Stimulated activated CD4-positive, alpha-beta T cell treated with anti-CD3 and anti-CD28 coated beads, Interleukin-2, amount 100 ng/mL, for 24 hours (primary cell): ENCODE measurements at regions not wholly inside any gene's neighbourhood (a gene's known extent, or its start where the extent isn't known, plus 50 kb on each side); places are given as distances from the start of the nearest gene placed in this dataset.
"Not testable (repeated sequence)": the region's sequence is repeated elsewhere in the genome, so short reads cannot be mapped to it uniquely, and the experiment has no call there.

Experiments used
- DNase-seq, 2 donors: peaks; one replicate each; pipeline ENCODE4 v3.0.0-alpha.2; 2020

DNA sequence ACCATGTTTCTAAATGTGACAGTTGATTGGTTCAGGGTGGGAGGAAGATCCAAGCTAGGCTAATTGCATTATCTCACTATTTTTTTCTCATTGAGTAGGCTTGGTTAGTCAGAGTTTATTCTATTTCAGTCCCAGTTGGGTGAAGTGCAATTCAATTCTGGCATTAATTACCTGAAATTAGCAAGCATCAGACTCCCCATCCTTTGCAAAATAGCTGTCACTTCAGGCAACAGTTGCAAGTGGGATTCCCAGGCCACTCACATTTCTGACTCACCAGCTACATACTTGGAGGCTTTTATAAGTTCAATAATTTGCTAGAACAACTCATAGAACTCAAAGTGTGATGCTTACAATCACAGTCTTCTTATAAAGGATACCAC lies 155.8 kb upstream of the HAND2 start:
- DNase-seq, result no peak

DNA sequence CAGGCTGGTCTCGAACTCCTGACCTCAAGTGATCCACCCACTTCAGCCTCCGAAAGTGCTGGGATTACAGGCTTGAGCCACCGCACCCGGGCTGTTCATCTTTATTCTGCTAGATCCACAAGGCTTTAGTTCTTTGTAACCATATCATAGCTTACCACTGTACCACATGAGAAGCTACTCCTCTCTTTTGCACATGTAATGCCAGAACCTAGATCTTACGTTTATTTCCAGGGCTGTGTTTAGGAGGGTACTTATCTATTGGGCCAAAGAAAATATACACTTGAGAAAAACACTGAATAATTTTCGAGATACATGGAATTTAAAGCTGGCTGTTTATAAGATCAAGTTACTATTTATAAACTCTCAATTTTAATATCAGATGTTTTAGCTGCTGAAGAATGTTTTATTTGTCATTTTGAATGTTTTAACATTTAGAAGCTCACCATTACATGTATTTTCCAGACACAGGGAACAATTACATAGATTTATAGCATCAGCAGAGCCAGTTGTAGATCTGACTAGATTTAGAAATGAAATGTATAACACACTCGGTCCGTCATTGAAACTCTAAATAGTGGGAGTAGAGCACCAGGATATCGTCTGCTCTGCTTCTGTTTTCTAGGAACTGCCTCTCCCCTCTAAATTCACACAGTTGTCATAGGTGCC lies 155.3 kb upstream of the HAND2 start:
- DNase-seq, result no peak

DNA sequence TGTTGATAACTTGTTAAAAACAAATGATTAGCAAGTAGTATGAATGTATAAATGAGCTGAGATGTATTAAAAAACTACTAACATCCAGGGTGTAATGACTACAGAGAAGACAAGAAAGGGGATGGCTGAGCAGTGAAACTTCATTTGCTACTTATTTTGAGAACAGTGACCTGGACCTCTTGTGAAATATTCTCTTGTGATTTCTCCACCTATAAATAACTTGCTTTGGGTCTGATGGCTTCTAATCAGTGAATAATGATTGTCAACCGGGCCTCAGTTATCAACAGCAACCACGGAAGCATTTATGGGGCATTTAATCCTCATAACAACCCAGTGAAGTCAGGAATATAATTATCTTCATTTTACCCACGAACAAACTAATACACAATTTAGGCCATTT lies 154.2 kb upstream of the HAND2 start:
- no peak for DNase-seq

DNA sequence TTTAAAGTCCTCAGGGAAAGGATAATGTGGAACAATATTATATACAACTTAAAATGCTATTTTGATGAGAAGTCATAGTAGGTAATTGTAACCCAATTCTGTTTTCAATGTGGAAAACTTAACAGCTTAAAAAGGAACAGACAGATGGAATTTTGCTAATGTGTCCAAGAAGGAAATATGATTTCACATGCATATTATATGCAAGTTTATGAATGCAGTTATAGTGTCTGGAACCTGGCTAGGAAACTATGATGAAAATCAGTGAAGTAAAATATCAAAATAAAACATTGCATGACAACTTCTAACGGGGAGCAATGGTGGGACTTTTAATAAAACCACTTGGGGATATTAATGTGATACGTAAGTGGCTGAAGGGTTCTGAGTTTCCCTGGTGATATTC lies 152.6 kb upstream of the HAND2 start:
- DNase-seq, result no peak

DNA sequence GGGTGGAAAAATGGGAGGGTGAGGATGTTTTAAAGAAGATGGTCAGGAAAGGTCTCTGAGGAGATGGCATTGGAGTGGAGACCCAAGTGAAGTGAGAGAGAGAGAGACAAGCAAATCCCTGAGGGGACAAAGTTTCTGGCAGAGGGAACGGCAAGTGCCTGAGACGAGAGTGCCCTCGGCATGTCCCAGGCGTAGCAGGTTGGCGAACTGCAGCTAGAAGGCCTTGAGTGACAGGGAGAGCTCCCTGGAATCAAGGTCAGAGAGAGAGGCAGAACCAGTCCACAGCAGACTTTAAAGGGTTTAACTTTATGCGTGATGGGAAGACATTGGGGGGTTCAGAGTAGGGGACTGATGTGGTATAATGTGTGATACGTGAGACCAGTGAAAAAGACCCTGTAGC lies 150.2 kb upstream of the HAND2 start:
- DNase-seq, result no peak

DNA sequence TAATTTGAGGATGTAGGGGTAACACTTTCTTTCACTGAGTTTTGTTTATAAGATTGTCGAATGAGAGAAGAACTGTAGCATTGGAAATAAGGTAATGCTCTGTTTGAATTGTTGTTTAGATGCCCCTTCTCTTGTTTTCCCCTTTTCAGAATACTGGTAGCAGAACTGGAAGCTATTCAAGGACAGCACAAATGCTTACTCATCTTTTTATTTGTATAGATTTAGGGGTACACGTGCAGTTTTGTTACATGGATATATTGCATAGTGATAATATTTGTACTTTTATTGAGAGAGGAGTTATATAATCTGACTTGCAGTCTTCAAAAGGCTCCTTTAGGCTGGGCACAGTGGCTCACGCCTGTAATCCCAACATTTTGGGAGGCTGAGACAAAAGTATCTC lies 145.4 kb upstream of the HAND2 start:
- no peak for DNase-seq

DNA sequence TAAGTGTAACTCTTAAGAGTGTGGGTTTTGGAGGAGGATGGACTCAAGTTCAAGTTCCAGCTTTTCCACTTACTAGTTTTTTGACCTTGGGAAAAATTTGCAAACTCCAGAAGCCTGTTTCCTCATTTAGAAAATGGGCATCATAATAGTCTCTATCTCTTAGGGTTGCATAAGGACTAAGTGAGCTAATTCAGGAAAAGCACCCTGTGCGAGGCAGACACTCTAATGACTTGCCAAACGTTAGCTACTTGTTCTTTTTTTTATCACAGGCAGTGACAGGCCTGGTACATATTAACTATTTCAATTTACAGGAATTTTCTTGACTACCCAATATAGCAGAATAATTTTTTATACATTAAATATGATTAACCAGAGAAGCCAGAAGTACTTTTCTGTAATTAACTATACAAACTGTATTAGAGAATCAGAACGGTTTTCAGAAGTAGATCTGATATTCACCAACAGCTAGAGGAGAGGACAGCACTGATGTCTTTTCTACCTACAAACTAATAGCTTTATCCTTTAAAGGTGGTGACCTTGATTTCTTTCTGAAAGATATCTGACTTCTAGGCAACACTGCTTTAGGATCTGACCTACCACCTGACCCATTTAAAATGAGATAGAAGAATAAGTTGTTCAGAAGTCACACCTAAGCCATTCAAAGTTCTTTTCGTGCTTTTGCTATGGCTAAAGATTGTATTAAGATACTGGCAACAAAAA lies 139.6 kb upstream of the HAND2 start:
- no peak for DNase-seq

DNA sequence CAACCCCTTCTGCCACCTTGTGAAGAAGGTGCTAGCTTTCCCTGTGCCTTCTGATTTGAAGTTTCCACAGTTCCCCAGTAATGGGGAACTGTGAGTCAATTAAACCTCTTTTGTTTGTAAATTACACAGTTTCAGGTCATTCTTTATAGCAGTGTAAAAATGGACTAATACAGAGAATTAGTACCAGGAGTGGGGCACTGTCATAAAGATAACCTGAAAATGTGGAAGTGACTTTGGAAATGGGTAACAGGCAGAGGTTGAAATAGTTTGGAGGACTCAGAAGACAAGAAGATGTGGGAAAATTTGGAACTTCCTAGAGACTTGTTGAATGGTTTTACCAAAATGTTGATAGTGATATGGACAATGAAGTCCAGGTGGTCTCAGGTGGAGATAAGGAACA lies 131.0 kb upstream of the HAND2 start:
- no peak for DNase-seq

DNA sequence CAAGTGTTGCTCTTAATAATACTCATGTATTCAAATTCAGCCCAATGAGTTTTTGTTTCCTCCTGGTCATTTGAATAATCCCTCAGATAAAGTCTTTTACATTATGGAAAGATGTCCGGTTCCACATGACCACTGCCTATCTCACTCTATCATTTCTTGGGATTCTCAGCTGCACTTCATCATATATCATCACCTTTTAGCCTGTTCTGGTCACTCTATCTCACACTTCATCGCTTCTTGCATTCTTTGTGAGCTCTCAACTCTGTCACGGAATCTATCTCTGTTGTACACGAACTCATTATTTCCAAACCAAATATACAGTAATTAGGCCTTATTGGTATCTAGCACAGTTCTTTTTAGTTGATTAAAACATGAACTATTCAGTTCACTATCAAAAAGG lies 126.9 kb upstream of the HAND2 start:
- DNase-seq, result no peak

DNA sequence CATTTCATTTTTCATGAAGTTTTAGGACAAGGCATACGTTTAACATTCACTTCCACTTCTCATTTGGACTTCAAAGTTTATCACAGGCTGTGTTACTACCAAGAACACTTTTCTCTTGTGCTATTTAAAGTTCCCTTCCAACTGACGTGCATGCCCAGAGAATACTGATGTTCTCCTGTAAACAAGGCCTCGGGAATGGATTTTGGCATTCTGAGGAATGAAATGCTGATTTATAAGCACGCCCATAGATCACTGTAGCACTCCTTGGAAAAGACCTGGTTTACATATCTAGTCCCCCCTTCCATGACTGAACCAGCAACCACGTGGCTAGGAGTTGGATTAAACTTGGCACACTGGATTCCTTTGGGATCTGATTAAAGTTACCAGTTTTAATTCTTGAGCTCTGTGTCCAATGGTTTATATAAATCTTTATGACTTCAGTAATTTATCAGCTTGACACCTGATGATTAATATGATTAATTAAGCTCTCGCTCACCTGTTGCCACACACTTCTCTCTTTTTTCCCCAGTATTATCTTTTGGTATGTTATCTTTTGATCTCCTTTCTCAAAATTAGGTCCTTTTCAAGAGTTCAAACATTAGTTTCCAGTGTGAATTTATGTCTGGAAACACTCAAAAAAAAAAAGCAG lies 122.4 kb upstream of the HAND2 start:
- DNase-seq, result no peak

DNA sequence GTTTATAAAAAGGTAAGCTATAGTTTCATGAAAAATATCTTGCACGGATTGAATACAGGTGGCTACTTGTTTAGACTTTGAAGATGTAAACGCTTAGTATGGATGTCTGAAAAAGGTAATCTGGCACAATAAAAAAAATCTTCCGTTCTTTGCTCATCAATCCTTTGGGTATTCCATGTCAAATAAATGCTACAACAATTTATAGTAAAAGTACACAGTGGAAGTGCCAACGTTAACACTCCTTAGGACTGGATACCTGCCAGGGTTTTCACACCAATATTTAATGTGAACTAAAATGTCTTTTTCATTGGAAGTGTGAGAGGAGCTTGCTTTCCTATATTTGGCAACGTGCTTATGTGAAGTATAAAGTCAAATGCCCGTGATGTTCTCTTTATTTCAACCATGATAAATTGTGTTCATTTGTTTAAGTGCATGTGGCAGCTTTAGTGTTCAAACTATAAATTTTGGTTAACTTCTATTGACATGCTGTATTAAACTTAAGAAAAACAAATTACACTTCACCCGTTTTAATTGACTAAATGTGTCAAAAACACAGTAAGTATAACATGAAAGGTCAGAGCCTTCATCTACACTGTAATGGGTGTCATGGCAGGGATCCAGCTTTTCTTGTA lies 121.7 kb upstream of the HAND2 start:
- no peak for DNase-seq

DNA sequence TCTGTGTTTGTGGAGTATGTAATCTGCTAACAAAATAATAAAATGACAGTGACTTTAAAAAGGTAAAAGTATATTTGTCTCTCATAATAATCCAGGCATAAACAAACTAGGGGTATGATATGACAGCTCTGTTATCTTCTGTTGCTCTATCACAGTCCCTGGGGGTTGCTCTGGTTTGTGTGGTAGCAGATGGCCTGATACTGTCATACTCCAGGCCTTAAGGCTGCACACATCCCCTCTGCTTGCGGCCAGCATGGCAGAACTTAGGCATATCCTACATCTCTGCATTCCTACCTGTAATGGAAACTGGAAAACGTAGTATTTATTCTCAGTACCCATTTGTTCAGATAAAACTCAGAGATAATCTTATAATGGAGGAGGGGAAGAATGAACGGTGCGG lies 117.9 kb upstream of the HAND2 start:
- DNase-seq, result no peak

DNA sequence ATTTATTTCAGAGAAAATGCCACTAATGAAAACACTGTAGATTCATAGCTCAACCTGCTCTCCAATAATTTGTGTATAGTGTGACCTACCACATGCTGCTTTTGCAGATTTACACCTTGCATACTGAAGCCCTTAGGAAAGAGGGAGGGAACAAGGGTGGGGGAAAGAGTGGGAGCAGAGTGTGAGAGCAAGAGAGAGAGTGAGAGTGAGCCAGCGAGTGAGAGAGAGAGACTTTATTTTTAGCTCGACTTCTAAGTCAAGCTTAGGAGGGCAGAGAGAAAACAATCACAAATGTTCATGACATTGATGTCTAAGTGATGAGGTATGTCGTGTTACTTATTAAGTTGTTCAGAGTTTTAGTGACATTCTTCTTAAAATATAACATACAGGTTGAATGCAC lies 112.5 kb upstream of the HAND2 start:
- DNase-seq, result no peak

DNA sequence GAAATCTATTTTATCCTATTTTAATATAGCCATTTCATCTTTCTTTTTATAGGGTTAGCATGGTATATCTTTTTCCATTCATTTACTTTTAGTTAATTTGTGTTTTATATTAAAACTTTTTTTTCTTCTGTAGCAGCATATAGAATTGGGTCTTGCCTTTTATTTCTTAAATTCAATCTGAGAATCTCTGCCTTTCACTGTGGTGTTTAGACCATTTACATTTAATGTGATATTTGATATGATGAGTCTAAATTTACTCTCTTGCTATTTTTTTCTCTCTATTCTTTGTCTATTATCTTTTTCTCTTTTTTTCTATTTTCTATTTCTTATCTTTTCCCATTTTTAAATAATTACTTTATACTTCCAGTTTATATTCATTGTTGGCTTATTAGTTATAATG lies 105.4 kb upstream of the HAND2 start:
- DNase-seq, result no peak

DNA sequence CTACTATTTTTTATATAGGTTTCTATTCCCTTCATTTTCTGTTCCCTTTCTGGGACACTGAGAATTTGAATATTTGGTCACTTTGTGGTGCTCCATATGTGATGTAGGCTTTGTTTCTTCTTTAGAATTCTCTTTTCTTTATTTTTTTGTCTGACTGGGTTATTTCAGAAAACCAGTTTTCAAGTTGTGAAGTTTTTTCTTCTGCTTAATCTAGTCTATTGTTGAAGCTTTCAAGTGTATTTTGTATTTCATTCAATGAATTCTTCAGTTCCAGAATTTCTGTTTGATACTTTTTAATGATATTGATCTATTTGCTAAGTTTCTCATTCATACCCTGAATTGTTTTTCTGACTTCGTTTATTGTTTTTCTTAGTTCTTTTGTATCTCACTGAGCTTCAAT lies 96.2 kb upstream of the HAND2 start:
- no peak for DNase-seq

DNA sequence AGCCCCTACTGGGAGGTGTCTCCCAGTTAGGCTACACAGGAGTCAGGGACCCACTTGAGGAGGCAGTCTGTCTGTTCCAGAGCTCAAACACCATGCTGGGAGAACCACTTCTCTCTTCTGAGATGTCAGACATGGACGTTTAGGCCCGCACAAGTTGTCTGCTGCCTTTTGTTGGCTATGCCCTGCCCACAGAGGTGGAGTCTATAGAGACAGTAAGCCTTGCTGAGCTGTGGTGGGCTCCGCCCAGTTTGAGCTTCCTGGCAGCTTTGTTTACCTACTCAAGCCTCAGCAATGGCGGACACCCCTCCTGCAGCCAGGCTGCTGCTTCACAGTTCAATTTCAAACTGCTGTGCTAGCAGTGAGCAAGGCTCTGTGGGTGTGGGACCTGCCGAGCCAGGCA lies 88.6 kb upstream of the HAND2 start:
- DNase-seq, result not testable (repeated sequence)

DNA sequence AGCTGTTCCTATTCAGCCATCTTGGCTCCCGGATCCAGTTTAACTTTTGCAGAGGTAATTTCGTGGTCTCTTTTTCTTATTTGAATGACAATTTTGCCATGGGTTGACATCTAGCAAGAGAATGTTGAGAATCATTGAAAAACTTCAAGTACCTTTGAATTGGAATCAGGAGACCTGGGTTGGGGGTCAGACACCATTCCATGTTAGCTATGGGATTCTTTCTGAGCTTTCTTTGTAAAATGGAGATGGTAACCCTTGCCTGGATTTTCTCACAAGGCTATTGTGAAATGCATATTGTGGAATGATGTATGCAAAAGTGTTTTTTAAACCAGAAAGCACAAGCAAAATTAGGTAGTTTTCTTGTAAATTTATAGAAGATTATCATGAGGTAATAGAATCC lies 79.1 kb upstream of the HAND2 start:
- DNase-seq, result no peak

DNA sequence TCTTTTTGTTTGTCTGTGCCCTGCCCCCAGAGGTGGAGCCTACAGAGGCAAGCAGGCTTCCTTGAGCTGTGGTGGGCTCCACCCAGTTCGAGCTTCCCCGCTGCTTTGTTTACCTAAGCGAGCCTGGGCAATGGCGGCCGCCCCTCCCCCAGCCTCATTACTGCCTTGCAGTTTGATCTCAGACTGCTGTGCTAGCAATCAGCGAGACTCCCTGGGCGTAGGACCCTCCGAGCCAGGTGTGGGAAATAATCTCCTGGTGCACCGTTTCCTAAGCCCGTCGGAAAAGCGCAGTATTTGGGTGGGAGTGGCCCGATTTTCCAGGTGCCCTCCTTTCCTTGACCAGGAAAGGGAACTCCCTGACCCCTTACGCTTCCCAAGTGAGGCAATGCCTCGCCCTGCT lies 78.6 kb upstream of the HAND2 start:
- not testable (repeated sequence) for DNase-seq

DNA sequence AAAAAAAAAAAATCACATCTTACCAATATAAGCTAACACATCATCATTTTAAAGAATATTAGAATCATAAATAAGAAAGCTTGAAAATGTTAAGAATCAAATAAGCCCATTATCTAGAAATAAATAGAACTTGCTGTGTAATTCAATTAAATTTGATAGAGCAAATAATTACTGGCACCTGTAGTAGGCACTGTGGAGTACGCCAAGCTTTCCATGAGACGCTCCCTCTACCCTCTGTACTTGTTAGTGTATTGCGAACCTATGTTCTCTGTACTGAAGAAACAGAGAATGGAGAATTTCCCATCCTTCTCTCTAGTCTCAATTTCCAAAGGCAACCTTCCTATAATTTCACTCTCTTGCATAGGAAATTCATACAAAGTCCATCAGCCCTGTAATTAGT lies 61.7 kb upstream of the HAND2 start:
- DNase-seq, result no peak

DNA sequence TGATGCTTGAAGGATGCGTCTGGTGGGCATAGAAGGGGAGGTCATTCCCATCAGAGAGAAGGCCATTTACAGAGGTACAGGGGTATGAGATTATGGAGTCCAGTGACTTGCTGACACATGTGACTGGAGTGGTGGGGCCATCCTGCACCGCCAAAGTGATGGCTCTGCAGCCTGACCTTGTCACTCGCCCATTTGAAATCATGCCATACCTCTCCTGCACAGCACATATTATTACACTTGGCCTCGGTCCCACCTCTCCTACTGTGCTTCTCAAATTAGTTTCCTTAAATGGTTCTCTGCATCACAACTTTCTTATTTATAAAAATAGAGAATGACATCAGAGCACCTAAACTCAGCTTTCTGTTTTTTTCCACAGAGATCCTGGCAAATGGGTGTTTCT lies 60.7 kb upstream of the HAND2 start:
- no peak for DNase-seq

DNA sequence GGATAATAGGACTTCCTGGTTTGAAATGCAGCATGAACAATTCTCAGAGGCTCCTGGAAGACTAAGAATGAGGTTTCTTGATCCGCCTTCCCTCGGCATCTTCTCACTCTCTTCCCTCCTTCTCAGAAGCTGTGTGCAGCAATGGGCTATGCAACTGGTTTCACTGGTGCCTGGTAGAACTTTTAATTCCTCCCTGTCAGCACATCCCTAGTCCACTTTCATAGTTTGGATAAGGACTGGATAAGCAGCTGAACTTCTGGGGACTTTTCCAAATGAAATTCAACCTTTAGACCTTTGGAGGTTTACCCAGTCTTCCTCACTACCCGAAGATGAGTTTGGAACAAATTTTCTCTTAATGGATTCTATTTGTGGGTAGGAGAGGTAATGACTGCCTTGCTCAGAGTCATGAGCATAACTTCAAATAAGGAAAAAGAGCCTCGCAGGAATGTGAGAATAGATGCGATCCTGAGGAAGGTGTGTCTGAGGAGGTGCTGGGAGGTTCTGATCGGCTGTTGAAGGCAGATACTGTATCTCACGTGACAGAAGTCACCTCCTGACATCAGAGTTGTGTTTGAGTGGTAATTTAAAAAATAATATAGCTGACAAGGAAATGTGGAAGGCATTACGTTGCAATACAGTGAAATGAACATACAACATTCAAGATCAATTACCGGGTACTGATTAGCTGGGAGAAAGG lies 56.0 kb upstream of the HAND2 start:
- no peak for DNase-seq

DNA sequence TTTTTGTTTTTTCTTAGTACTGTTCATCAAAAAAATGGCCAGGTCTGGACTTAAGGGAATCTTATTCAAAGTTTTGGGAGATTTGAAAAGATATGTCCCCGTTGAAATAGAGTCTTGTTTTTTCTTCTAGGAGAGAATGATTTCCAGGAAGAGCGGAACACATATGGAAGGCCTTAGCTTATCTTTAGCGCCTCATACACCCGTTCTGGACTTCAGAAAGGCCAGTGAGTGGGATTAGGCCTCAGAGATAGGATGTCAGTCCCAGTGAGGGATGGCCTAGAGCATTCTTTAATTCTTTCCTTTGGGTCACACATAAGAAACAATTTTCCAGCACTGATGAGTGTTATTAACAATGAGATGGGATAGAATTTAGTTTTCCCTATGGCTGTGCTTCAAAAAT lies 54.5 kb upstream of the HAND2 start:
- no peak for DNase-seq
